LNCAP (cell line): ENCODE measurements at regions not wholly inside any gene's neighbourhood (a gene's known extent, or its start where the extent isn't known, plus 50 kb on each side); places are given as distances from the start of the nearest gene placed in this dataset.

ENCODE experiments used
- CTCF ChIP-seq: fragments of 450-650 bp; IDR thresholded peaks from 2 replicates; pipeline ENCODE4 v1.5.1; 2017; ENCODE audit warnings: mild to moderate bottlenecking

DNA sequence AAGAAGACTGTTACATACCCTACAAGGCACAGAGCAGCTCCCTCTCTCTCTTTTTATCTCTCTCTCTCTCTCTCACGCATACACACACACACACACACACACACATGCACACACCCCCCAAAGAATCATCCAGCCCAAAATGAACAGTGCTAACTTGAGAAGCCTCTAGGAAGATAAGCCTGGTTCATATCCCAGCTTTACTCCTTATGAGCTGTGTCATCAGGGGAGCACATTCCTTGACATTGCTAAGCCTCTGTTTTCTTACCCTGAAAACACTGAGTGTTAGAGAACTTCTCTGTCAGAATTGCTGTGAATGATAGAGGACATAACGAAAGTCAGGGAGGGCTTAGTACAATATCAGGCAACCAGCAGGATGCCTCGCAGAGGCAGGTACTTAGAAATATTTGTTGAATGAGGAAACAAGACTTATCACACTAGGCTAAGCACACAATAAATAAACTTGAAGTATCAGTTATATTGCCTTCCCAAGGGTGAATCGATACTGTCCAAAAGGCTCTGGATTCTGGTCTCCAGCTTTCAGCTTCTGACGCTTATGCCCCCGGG is 725.6 kb upstream of the ID2 start:
- TF ChIP-seq CTCF: no peak

DNA sequence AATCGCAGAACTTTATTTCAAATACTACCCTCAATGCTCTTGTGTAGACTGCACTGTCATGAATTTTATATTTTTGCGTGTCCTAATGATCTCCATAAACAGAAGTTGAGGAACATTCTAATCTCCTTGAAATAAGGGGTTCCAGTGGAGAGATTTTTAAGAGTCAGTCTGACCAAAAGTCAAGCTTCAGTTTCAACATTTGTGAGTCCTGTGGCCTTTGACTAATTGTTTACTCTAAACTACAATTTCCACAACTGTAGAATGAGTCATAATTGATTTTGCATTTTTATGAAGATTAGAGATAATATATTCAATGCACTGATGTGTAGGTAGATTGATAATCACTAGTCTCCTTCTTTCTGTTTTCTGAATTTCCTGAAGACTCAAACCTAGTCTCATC is 720.3 kb upstream of the ID2 start:
- no peak for TF ChIP-seq CTCF

DNA sequence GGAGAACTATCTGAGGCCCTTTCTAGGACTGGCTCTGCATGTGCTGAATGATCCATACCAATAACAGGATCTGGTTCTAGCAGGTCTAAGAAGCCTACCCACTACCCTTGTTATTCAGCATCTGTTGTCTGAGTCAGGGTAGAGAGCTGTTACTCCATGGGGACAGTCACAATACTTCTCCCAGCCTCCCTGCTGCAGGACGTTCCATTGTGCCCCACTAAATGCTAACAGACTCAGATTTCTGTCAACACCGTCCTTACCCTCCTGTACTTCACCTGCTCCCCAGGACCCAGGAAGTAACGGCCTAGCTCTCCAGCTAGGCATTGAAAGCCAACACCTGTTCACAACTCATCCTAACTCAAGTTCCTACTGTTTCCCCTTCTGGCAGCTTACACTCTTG is 719.7 kb upstream of the ID2 start:
- no peak for TF ChIP-seq CTCF

GRCh38 chr2:7963787-7964186 is 718.1 kb upstream of the ID2 start:
- TF ChIP-seq CTCF: no peak

DNA sequence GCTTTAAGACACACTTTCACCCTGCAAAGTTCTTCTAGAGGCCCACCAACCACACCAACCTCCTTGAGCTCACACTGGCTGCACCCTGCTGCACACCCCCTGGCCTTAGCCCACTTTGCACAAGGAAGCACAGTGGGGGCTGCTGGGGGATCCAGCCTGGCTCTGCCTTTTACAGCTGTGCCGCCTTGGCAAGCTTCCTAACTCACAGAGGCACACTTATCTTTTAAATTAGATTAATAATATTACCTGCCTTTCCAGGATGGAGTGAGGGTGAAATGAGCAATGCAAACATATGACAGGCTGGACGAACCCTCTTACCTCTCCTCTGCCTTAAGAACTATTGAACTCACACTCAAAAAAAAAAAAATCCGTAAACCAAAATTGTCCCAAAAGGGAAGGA is 715.8 kb upstream of the ID2 start:
- no peak for TF ChIP-seq CTCF

DNA sequence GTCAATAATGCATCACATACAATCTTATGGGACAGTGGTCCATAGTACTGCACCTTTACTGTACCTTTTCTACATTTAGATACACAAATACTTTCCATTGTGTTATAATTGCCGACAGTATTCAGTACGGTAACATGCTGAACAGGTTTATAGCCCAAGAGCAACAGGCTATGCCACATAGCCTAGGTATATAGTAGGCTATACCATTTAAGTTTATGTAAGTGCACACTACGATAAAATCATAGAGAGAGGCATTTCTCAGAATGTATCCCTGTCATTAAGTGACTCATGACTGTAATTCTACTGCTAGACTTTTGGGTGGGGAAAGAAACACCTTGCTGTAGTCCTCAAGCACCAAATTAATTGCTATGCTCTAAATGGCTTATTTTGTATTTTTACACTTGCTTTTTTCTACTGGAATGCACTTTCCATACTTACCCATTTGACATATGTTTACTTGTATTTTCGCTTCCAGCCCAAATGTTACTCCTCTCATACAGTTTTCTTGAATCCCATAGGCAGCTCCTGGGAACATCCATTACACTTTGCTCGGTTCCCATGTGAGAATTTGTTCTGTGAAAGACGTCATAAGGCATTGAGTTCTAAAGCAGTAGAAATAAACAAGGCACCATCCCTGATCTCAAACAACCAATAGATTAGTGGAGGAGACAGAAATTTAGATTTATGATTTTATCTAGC is 714.0 kb upstream of the ID2 start:
- TF ChIP-seq CTCF: no peak

DNA sequence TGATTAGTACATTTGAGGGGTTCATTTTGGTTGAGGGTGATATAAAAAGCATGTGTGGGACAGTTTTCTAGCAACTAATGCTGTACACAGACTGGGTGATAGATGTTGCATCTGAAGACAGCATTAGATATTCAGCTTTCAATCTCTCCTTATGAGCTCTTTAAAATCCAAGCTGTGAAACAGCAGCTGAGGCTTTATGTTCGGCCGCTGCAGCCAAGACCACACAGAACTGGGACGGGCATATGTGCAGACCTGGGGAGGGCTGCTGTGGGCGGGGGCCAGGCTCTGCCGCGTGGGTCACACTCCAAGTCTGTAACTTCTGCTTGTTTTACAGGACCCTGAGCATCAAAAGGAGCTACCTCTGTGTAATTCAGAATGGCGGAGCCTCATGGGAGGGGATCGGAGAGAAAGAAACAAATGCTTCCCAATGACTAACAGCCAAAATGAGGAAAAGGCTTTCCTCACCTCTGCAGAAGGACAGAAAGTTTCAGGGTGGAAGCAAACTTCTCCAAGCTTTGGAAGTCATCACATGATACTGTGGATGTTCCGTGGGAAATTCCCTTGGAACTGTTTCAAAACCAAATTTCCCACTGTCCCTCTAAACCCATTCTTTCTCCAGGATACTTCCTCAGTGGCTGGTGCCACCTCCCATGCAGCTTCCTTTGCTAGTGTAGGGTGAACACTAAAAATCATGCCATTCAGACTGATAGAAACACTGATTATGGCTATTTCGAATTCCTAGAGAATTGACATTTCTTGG is 711.9 kb upstream of the ID2 start:
- TF ChIP-seq CTCF: no peak
